Mononuclear cell (primary cell): ENCODE measurements at regions not wholly inside any gene's neighbourhood (a gene's known extent, or its start where the extent isn't known, plus 50 kb on each side); places are given as distances from the start of the nearest gene placed in this dataset.

Experiments used
- H3K27me3 ChIP-seq: 2 replicates; pipeline ENCODE4 v1.6.0; 2011; ENCODE audit warnings: low read length, control low read depth; ENCODE audit not compliant: insufficient read depth
- H3K4me1 ChIP-seq: 2 replicates; pipeline ENCODE4 v1.5.1; 2011; ENCODE audit warnings: mild to moderate bottlenecking, low read length, control low read depth; ENCODE audit not compliant: insufficient read depth
- H3K4me3 ChIP-seq: 2 replicates; pipeline ENCODE4 v1.5.1; 2011; ENCODE audit warnings: mild to moderate bottlenecking, low read length, moderate library complexity
- H3K9me3 ChIP-seq: 2 replicates; pipeline ENCODE4 v1.5.1; 2011; ENCODE audit warnings: low read depth, mild to moderate bottlenecking, control low read depth, low read length

DNA sequence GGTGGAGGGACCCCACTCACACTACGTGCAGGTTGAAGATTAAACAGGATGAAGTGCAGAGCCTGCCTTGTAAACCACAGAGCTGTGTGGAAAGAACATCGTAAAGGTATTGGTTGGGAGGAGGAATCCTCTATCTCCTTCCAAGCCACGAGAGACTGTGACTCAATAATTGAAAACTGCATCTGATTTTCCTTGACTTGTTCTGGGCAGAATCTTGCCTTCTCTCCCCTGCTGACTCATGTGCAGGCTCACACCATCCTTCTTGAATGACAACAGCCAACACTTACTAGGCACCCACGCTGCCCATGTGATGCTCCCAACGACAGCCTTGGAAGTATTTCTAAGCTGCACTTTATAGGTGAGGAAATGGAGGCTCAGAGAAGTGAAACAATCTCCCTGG is 563.0 kb downstream of the MIAT start:
- Histone ChIP-seq H3K4me3 (no peak overlapping the region), H3K27me3 (no peaks in the 10 kb centered on the region), H3K4me1 (no peaks in the 10 kb centered on the region), H3K9me3 (no peaks in the 10 kb centered on the region)

DNA sequence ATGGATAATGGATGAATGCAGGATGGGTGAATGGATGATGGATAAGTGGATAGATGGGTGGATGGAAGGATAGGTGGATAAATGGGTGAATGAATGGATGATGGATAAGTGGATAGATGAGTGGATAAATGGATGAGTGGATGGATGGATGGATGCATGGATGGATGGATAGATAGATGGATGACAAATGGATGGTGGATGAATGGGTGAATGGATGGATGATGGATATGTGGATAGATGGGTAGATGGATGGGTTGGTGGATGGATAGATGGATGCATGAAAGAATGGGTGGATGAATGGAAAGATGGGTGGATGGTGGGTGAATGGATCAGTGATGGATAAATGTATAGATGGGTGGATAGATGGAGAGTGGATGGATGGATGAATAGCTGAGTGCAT is 564.8 kb downstream of the MIAT start:
- no peaks in the 10 kb centered on the region for H3K4me1 ChIP-seq
- no peak overlapping the region for H3K4me3 ChIP-seq
- H3K27me3 ChIP-seq = no peaks in the 10 kb centered on the region
- H3K9me3 ChIP-seq = no peaks in the 10 kb centered on the region

DNA sequence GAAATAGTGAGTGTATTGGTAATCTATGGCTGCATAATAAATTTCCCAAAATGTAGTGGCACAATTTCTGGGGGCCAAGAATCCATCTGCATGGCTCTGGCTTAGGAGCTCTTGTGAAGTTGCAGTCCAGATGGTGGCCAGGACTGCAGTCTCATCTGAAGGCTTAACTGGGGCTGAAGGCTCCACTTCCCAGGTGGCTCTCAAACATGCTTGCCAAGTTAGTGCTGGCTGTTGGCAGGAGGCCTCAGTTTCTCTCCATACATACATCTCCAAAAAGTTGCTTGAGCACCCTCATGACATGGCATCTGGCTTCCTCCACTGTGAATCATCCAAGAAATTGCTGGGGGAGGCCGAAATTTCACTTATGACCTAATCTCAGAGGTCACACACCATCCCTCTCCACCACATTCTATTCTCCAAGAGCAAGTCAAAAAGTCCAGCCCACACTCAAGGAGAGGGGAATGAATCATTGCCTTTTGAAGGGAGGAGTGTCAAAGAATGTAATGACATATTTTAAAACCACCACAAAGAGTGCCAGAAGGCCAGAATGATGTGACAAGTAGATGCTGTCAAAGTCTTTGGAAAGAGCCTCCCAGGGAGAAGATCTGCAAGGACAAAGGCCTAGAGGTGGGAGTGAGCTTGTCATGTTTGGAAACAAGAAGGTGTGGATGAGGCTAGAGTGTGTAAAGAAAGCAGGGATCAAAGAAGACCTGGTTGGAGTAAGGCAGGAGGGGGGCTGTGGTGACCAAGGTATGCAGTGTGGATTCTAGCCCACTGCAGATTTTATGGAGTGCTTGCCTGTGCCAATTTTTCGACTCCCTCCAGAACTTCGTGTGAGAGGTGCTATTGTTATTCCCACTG is 566.2 kb downstream of the MIAT start:
- Histone ChIP-seq H3K4me3 (no peak overlapping the region), H3K27me3 (no peaks in the 10 kb centered on the region), H3K4me1 (no peaks in the 10 kb centered on the region), H3K9me3 (no peaks in the 10 kb centered on the region)

DNA sequence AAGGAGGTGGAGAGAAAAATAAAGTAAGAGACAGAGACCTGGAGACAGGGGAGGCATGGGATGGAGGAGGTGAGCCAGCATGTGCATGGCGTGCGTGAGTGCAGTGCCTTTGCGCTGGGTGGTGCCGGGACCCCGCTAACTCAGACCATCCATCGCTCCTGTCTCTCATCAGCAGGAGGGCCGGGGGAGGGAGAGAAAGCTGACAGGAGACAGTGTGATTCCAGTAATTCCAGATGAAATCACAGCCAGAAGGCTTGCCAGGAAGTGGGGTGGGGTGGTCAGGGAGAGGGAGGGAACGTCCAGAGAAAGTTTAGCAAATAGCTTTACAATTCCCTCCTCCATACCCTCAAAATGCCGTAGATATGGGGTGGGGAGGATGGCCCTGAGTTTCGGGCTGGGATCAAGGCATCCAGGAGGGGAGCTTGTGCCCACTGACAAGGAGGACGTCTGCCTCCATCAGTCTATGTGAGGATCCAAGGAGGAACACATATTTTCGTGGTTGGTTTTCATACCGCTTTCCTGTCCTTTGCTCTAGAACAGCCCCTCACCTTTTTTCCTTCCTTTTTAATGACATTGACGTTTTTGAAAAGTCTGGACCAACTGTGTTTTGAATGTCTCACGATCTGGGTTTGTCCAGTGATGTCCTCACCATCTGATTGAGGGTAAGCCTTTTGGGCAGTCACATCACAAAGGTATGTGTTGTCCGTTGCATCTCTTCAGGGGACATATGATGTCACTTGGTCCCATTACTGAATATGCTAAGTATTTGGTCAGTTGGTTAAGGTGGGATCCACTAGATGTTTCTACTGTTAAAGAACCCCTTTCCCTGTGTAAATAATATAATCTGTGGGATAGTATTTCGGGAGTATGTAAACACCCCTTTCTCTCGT is 567.3 kb downstream of the MIAT start:
- no peaks in the 10 kb centered on the region for H3K4me1 ChIP-seq
- H3K9me3 ChIP-seq = no peaks in the 10 kb centered on the region
- H3K4me3 ChIP-seq = no peak overlapping the region
- no peaks in the 10 kb centered on the region for H3K27me3 ChIP-seq

DNA sequence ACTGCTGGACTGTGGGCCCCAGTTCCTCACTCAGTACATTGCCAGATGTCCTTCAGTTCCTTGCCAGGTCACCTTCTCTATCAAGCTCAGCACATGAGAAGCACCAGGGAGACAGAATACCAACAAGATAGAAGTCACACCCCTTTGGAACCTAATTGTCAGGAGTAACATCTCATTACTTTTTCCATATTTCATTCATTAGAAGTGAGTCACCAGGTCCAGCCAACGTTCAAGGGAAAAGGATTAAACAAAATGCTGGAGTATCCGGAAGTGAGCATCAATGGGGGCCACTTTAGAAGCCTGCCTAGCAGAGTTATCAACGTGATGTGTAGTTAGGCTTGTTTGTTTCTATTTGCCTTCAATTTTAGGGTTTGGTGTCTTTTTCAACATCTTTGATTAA is 569.3 kb downstream of the MIAT start:
- Histone ChIP-seq H3K4me1 (no peaks in the 10 kb centered on the region), H3K9me3 (no peaks in the 10 kb centered on the region), H3K4me3 (no peak overlapping the region), H3K27me3 (no peaks in the 10 kb centered on the region)

DNA sequence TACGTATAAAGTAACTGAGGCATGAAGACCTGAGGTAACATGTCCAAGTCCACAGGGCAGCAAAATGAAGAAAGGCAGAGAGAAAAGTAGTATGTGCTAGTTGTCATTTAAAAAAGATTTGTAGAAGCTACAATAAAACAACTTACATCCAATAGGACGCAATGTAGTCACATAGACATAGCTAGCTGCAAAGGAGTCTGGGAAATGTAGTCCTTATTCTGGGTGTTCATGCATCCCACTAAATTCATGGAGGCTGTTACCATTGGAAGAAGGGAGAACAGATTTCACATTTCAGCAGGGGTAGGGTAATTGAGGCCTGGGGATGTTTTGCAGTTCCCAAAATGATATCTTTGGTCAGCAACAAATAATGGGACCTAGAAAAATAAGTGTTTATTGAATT is 571.4 kb downstream of the MIAT start:
- H3K27me3 ChIP-seq = no peaks in the 10 kb centered on the region
- H3K9me3 ChIP-seq = no peaks in the 10 kb centered on the region
- no peaks in the 10 kb centered on the region for H3K4me1 ChIP-seq
- H3K4me3 ChIP-seq = no peak overlapping the region

DNA sequence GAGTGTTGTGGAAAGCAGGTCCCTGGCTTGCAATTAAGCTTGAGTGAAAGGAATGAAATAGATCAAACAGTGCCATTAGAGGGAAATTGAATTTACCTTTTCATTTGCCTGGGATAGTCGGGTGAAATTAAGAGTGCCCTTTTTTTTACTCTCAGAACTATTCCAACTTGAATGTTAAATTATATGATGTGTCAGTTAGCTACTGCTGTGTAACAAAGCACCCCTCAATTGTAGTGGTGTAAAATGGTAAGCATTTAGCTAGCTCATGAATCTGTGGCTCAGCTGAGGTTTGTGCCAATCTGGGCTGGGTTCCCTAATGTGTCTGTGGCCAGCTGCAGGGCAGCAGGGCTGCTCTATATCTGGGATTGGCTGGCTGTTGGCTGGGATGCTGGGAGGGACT is 571.4 kb downstream of the MN1 start:
- H3K9me3 ChIP-seq = no peaks in the 10 kb centered on the region
- no peak overlapping the region for H3K4me3 ChIP-seq
- no peaks in the 10 kb centered on the region for H3K4me1 ChIP-seq
- H3K27me3 ChIP-seq = no peaks in the 10 kb centered on the region

DNA sequence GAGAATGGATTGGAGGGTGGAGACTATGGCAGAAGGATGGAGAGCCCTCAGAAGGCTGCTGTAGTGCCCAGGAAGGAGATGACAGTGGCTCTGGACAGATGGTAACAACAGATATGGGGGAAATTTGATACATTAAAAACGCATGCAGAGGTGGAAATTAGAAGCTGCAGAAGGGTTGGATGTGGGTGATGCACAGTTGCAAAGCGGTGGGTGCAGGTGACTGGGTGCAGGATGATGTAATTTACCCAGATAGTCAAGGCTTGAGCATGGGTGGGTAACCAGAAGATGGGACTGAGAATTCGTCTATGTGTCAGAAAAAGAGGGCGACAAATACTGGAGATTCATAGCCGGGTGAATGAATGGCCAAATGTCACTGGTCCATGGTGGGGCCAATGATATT is 570.3 kb downstream of the MN1 start:
- Histone ChIP-seq H3K9me3 (no peaks in the 10 kb centered on the region), H3K4me1 (no peaks in the 10 kb centered on the region), H3K4me3 (no peak overlapping the region), H3K27me3 (no peaks in the 10 kb centered on the region)

DNA sequence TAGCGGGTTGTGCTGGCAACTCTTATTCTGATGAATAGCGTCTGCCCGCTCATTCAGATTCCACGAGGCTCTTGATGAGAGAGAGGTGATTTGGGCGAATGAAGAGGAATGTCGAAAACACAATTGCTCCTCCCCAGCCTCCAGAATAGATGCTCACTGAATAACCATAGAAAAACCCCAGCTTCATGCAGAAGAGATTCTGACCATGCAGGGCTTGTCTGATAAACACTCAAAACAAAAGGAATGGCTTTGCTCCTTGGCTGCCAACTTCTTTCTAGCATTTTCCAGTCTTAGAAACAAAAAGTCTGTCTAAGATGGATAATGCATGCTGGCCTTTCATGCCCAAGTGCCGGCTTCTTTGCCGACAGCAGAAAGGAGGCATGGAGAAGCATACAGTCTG is 569.5 kb downstream of the MN1 start:
- Histone ChIP-seq H3K4me1 (no peaks in the 10 kb centered on the region), H3K4me3 (no peak overlapping the region), H3K27me3 (no peaks in the 10 kb centered on the region), H3K9me3 (no peaks in the 10 kb centered on the region)

DNA sequence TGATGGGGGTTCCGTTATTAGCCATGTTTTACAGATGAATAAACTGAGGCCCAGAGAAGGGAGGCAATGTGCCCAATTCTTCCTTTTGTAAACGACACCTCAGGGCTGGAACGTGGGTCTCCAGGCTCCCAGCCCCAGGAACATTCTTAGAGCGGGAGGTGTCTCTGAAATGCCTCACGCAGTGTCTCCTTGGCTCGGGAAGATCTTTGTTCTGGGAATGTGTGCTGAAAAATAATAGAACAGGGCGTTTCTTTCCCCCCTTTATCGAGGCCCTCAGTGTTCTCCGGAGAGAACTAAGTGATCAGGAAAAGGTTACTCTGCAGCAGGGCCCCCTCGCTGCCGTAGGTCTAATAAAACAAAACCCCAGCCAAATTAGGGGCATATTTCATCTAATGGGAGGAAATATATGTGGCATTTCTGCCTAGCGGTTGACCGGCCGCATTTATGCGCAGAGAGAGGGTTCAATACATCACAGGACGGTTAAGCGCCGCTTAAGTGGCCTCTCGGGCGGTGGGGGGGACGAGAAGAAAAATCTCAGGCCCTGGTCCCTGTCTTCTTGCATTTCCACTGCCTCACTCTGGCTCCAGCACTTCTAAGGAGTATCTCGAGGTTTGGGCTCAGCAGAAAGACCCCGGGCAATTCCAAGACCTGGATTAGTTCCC is 564.3 kb downstream of the MN1 start:
- Histone ChIP-seq H3K9me3 (no peaks in the 10 kb centered on the region), H3K27me3 (no peaks in the 10 kb centered on the region), H3K4me3 (no peak overlapping the region), H3K4me1 (no peaks in the 10 kb centered on the region)

DNA sequence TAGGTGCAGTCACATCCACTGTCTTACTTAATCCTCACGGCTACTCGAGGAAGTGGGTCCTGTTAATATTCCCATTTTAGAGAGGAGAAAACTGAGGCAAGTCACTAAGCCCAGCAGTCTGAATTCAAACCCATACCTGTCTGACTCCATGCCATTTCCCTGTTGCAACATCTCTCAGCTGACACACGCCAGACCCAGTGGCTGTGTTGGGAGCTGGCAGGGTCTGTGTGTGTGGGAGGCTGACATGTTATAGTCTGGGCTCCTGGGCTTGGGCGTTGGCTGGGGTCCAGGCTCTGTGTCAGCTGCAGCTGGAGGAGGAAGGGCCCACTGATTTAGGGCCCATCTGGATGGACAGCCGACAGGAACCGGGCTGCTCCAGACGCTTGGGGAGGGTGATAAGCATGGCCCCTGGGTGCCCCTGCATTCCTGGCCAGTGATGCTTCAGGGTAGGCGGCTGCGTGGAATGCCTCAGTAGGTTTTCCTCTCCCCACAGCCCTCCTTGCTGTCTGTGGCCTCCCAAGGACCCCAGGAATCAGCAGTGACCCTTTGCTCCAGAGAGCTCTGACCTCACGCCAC is 562.5 kb downstream of the MN1 start:
- no peaks in the 10 kb centered on the region for H3K9me3 ChIP-seq
- no peaks in the 10 kb centered on the region for H3K4me1 ChIP-seq
- H3K27me3 ChIP-seq = no peaks in the 10 kb centered on the region
- H3K4me3 ChIP-seq = no peak overlapping the region

DNA sequence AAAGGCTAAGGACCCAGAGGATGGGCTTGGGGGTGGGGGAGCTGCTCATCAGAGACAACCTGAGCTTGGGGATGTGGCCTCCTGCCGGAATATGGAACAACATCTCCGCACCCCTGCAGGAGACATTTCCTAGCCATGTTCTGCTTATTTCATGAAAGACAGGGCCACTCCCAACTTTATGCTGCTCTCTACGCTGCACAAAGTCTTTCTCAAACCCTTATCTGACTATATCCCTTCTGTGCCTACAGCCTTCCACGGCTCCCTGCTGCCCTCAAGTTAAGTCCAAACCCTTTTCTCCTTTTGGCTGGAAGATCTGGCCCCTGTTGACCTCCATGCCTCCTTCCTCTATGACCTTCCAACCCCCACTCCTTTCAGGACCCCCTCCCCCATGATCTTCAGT is 562.0 kb downstream of the MN1 start:
- Histone ChIP-seq H3K4me3 (no peak overlapping the region), H3K27me3 (no peaks in the 10 kb centered on the region), H3K9me3 (no peaks in the 10 kb centered on the region), H3K4me1 (no peaks in the 10 kb centered on the region)

DNA sequence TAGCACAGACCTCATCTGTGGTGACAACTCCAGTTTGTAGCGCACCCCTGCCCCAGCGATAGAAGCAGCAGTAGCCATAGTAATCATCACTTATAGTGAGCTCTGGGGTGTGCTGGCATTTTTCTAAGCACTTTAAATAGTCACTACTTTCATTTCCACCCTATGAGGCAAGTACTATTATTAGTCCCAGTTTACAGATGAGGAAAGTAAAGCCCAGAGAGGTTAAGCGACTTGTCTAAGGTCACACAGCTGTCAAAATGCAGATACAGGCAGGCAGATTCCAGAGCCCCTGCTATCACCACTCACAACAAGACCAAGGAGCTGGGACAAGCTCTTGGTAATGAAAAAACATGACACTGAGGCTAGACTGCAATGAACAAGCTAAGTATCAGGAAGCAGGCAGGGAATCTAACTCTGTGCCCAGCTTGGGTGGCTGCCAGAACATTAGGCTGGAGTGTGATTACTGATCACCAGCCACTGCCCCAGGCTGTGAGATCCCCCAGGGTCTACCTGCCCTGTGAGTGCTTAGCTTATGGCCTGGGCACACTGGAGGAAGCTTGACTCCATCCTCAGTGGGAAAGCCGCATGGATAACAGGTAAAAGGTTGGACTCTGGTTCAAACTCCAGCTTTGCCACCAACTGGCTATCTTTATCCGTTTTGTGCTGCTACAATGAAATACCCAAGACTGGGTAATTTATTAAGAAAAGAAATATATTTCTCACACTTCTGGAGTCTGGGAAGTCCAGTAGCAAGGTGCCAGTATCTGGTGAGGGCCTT is 561.1 kb downstream of the MN1 start:
- H3K27me3 ChIP-seq = no peaks in the 10 kb centered on the region
- H3K4me1 ChIP-seq = no peaks in the 10 kb centered on the region
- no peak overlapping the region for H3K4me3 ChIP-seq
- H3K9me3 ChIP-seq = no peaks in the 10 kb centered on the region
